OCI-LY1 (cell line): ENCODE measurements at regions not wholly inside any gene's neighbourhood (a gene's known extent, or its start where the extent isn't known, plus 50 kb on each side); places are given as distances from the start of the nearest gene placed in this dataset.

Experiments
- H2AFZ ChIP-seq: fragments of 200-600 bp; sonication (generic), shearing (Covaris generic); 2 replicates; pipeline ENCODE4 v1.6.0; 2014; ENCODE audit warnings: antibody characterized with exemption, mild to moderate bottlenecking, low read length
- H3F3A ChIP-seq: fragments of 200-600 bp; sonication (generic), shearing (Covaris generic); 2 replicates; pipeline ENCODE4 v1.6.0; 2014; ENCODE audit warnings: mild to moderate bottlenecking, antibody characterized with exemption, low read length, moderate library complexity; ENCODE audit not compliant: insufficient read depth
- H3K27ac ChIP-seq: fragments of 200-600 bp; sonication (generic); 2 replicates; pipeline ENCODE4 v1.5.1; 2014; ENCODE audit warnings: low read length, mixed run types, mild to moderate bottlenecking, low read depth; ENCODE audit not compliant: poor library complexity, severe bottlenecking
- H3K27me3 ChIP-seq: fragments of 200-600 bp; sonication (generic); 2 replicates; pipeline ENCODE4 v1.6.0; 2014; ENCODE audit warnings: antibody characterized with exemption, mild to moderate bottlenecking, low read length, moderate library complexity; ENCODE audit not compliant: insufficient read depth
- H3K36me3 ChIP-seq: fragments of 200-600 bp; sonication (generic); 2 replicates; pipeline ENCODE4 v1.6.1; 2014; ENCODE audit warnings: mild to moderate bottlenecking, antibody characterized with exemption, low read length, moderate library complexity, mixed read lengths; ENCODE audit not compliant: insufficient read depth
- H3K4me1 ChIP-seq: fragments of 200-600 bp; sonication (generic); 2 replicates; pipeline ENCODE4 v1.5.1; 2014; ENCODE audit warnings: mild to moderate bottlenecking, low read length, moderate library complexity; ENCODE audit not compliant: insufficient read depth, severe bottlenecking
- H3K4me2 ChIP-seq: fragments of 200-600 bp; sonication (generic), shearing (Covaris generic); 2 replicates; pipeline ENCODE4 v1.6.1; 2014; ENCODE audit warnings: low read length
- H3K4me3 ChIP-seq: fragments of 200-600 bp; sonication (generic); 2 replicates; pipeline ENCODE4 v1.5.1; 2014; ENCODE audit warnings: low read length, low read depth, mild to moderate bottlenecking, mixed read lengths; ENCODE audit not compliant: poor library complexity, severe bottlenecking
- H3K79me2 ChIP-seq: fragments of 200-600 bp; shearing (Covaris generic); 2 replicates; pipeline ENCODE4 v1.6.1; 2016; ENCODE audit warnings: mixed run types, low read length, mixed read lengths; ENCODE audit not compliant: insufficient read depth
- H3K9ac ChIP-seq: fragments of 200-600 bp; sonication (generic), shearing (Covaris generic); 2 replicates; pipeline ENCODE4 v1.6.1; 2014; ENCODE audit warnings: mild to moderate bottlenecking, low read length, mixed read lengths
- H3K9me2 ChIP-seq: fragments of 200-600 bp; sonication (generic), shearing (Covaris generic); 2 replicates; pipeline ENCODE4 v1.6.1; 2014; ENCODE audit warnings: low read depth, mild to moderate bottlenecking, low read length, mixed read lengths
- H3K9me3 ChIP-seq: fragments of 200-600 bp; shearing (Covaris generic); 2 replicates; pipeline ENCODE4 v1.6.1; 2014; ENCODE audit warnings: low read length, mixed read lengths
- H4K20me1 ChIP-seq: fragments of 200-600 bp; sonication (generic), shearing (Covaris generic); 2 replicates; pipeline ENCODE4 v1.6.0; 2016; ENCODE audit warnings: mild to moderate bottlenecking, low read length; ENCODE audit not compliant: insufficient read depth
- CTCF ChIP-seq: fragments of 200-600 bp; sonication (generic), shearing (Covaris generic); IDR thresholded peaks from 2 replicates; pipeline ENCODE4 v1.5.1; 2017; ENCODE audit warnings: mild to moderate bottlenecking, antibody characterized with exemption, low read length, moderate library complexity, mixed read lengths
- EZH2 ChIP-seq: fragments of 200-600 bp; sonication (generic), shearing (Covaris generic); IDR thresholded peaks from 2 replicates; pipeline ENCODE4 v1.8.0; 2017; ENCODE audit warnings: borderline replicate concordance, mixed run types, mild to moderate bottlenecking, antibody characterized with exemption, low read length, moderate library complexity, mixed read lengths

- TF ChIP-seq EZH2 (no peak), CTCF (no peak)
- Histone ChIP-seq H3K4me2 (no peak overlapping the region), H3K27ac (no peak overlapping the region), H3K4me1 (no peaks in the 10 kb centered on the region), H3K79me2 (no peaks in the 10 kb centered on the region), H3K9me3 (no peaks in the 10 kb centered on the region), H3K36me3 (no peaks in the 10 kb centered on the region), H3K27me3 (no peaks in the 10 kb centered on the region), H3K9me2 (no peaks in the 10 kb centered on the region), H3F3A (no peaks in the 10 kb centered on the region), H2AFZ (no peak overlapping the region), H3K9ac (no peak overlapping the region), H3K4me3 (no peak overlapping the region), H4K20me1 (no peaks in the 10 kb centered on the region)
Measured at GRCh38 chr4:89166971-89167475, 55.7 kb downstream of the TIGD2 start.

DNA sequence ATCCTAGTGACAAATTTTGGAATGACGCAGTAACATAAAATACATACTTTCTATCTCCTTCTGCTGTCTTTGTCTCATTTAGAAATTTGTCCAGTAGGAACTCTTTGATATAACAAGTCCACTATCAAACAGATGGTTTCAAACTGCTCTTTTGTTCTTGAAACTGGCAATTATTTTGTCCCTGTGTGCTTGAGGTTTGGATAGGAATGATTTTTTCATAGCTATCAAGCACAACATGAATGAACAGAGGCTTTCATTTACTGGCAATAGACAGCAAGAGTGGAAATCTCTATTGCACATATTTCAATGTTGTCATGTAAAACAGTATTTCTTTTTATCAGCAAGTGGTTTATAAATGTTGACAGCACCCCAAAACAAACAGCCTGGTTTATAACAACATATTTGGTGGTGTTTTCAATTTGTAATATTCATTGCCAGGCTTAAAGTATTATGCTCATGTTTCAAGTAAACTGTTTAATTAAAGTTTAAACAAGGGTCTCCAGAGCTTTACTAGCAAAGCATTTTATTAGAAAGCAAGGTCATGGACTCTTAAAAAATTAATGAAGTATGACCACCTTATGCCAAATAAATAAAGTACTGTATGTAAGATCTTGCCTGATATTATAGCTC is 60.0 kb downstream of the TIGD2 start:
- no peaks in the 10 kb centered on the region for H3K9me3 ChIP-seq
- no peaks in the 10 kb centered on the region for H4K20me1 ChIP-seq
- no peak overlapping the region for H3K4me2 ChIP-seq
- H2AFZ ChIP-seq, result no peak overlapping the region
- H3F3A ChIP-seq, result no peaks in the 10 kb centered on the region
- H3K36me3 ChIP-seq, result no peaks in the 10 kb centered on the region
- H3K79me2 ChIP-seq, result no peaks in the 10 kb centered on the region
- H3K27ac ChIP-seq, result no peak overlapping the region
- TF ChIP-seq CTCF (no peak), EZH2 (no peak)
- H3K27me3 ChIP-seq, result no peaks in the 10 kb centered on the region
- no peak overlapping the region for H3K9ac ChIP-seq
- H3K4me3 ChIP-seq, result no peak overlapping the region
- H3K9me2 ChIP-seq, result no peaks in the 10 kb centered on the region
- H3K4me1 ChIP-seq, result no peaks in the 10 kb centered on the region

DNA sequence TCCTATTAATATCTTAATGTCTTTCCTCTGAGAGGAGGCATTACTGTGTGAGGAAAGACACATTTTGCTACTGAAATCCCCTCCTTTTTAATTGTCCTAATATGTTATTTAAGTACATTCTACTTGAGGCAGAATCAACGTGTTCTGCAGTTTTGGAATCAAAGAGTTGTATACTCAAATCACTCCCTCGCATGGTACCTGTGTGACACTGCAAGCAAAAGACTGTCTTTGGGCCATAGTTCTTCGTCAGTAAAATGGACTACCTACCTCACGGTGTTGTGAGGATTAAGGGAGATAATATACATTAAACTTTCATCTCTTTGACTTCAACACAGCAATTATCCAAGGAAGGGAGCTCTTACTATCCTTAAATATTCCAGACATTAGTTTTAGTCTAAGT is 61.5 kb downstream of the TIGD2 start:
- Histone ChIP-seq H3K9me3 (no peaks in the 10 kb centered on the region), H3K9me2 (no peaks in the 10 kb centered on the region), H3K4me1 (no peaks in the 10 kb centered on the region), H2AFZ (no peak overlapping the region), H3K79me2 (no peaks in the 10 kb centered on the region), H3K4me2 (no peak overlapping the region), H3K27me3 (no peaks in the 10 kb centered on the region), H3K4me3 (no peak overlapping the region), H3K36me3 (no peaks in the 10 kb centered on the region), H3K9ac (no peak overlapping the region), H3K27ac (no peak overlapping the region), H4K20me1 (no peaks in the 10 kb centered on the region), H3F3A (no peaks in the 10 kb centered on the region)
- no peak for TF ChIP-seq EZH2
- TF ChIP-seq CTCF, result peak; percentile 25; the same call in 1 of the 2 replicates
